ENCODE measurements at regions not wholly inside any gene's neighbourhood (a gene's known extent, or its start where the extent isn't known, plus 50 kb on each side); places are given as distances from the start of the nearest gene placed in this dataset.

DNA sequence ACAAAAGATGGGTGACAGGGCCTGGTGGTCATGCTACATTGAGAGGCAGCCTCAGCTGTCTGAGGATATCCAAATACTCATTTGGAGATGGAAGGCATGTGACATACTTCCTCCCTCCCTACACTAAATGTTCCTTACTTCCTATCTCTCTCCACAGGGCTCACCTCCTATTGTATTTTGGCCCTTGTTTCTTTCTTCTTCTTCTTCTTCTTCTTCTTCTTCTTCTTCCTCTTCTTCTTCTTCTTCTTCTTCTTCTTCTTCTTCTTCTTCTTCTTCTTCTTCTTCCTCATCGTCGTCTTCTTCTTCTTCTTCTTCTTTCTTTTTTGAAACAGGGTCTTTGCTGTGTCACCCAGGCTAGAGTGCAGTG, 71.8 kb upstream of the POMP start:
- ATAC-seq, result no peak
- H3K4me3 ChIP-seq, result no peak overlapping the region
- peaks cover 0 to 22% (median 0%) of the 10 kb centered on the region in 9 donors for H3K4me1 ChIP-seq
- H3K27me3 ChIP-seq, result peaks cover 0 to 12% (median 3%) of the 10 kb centered on the region in 7 donors
- no peaks in the 10 kb centered on the region for H3K9me3 ChIP-seq
- H3K27ac ChIP-seq, result no peak overlapping the region
- WGBS, 2 donors, result 83 to 100% methylated on average over 2 of the region's 2 CpGs
- intact Hi-C loops (cut with DNase I), result no loop called here
- TF ChIP-seq, protein P1, sequence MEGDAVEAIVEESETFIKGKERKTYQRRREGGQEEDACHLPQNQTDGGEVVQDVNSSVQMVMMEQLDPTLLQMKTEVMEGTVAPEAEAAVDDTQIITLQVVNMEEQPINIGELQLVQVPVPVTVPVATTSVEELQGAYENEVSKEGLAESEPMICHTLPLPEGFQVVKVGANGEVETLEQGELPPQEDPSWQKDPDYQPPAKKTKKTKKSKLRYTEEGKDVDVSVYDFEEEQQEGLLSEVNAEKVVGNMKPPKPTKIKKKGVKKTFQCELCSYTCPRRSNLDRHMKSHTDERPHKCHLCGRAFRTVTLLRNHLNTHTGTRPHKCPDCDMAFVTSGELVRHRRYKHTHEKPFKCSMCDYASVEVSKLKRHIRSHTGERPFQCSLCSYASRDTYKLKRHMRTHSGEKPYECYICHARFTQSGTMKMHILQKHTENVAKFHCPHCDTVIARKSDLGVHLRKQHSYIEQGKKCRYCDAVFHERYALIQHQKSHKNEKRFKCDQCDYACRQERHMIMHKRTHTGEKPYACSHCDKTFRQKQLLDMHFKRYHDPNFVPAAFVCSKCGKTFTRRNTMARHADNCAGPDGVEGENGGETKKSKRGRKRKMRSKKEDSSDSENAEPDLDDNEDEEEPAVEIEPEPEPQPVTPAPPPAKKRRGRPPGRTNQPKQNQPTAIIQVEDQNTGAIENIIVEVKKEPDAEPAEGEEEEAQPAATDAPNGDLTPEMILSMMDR (IDR thresholded peaks at IDR 0.05), result no peak
- no peak for DNase-seq
- no peaks in the 10 kb centered on the region for H3K36me3 ChIP-seq

DNA sequence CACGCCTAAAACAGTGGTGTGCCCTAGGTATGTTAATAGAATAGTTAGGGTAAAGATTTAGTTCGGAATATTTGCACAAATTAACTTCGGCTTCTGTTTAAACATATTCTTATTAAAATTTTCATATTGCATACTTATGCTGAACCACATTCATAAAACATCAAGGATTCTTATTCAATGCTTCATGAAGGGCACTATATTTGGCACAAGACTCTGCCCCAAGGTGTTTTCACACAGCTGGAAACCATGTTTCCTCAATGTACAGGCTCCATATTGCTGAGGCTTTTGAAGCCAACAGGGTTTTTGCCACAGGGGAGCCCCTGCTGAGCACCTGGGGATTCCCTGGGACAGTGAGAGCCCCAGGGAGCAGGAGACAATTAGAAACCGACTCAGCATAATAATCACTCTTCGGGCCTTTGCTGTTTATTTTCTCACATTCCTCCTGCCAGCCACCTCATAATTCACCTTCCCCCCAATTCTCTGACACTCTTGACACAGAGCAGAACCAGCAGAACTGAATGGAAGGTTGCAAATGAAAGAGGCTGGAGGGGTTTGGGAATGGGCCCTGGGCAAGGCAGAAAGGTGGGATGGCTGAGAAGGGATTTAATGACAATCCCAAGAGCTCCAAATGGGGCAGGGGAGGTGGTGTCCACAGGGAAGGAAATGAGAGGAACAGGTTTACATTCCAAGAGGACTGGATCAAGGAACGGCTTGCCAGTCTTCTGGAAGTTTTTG, 72.3 kb upstream of the POMP start:
- Histone ChIP-seq H3K4me3 (no peak overlapping the region), H3K27ac (no peak overlapping the region), H3K4me1 (peaks cover 0 to 24% (median 0%) of the 10 kb centered on the region in 9 donors), H3K9me3 (no peaks in the 10 kb centered on the region), H3K36me3 (no peaks in the 10 kb centered on the region), H3K27me3 (peaks cover 0 to 12% (median 3%) of the 10 kb centered on the region in 7 donors)
- no peak for DNase-seq
- ATAC-seq, result no peak
- intact Hi-C loops (cut with DNase I), result no loop called here
- TF ChIP-seq, protein P1 (IDR thresholded peaks at IDR 0.05), result no peak
- WGBS, 2 donors, result 75 to 86% methylated on average over 6 of the region's 6 CpGs

DNA sequence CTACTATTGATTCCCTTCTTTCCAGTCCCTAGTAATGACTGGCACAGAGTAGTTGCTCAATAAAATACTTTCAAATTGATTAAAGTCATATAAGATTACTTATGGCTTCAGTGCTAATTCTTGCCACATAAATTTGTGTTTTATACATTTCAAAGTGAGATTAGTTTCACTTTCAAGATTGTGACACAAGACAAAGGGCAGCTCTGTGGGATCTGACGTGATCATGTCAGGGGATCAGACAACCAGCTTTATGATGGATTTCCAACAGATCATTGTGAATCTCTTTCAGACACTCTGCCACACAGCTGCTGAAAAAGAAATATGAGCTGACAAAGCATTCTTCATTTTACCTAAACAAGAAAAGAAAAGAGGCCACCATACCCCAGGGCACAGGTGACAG, 73.4 kb upstream of the POMP start:
- H3K4me1 ChIP-seq, result peaks cover 0 to 24% (median 0%) of the 10 kb centered on the region in 9 donors
- no peak overlapping the region for H3K4me3 ChIP-seq
- no peaks in the 10 kb centered on the region for H3K9me3 ChIP-seq
- DNase-seq (no peak), ATAC-seq (no peak)
- peaks cover 0 to 10% (median 3%) of the 10 kb centered on the region in 7 donors for H3K27me3 ChIP-seq
- TF ChIP-seq, protein P1 (IDR thresholded peaks at IDR 0.05), result no peak
- no peak overlapping the region for H3K27ac ChIP-seq
- H3K36me3 ChIP-seq, result no peaks in the 10 kb centered on the region
- 80 to 85% methylated on average over 1 of the region's 1 CpG for WGBS, 2 donors
- intact Hi-C loops (cut with DNase I), result no loop called here

DNA sequence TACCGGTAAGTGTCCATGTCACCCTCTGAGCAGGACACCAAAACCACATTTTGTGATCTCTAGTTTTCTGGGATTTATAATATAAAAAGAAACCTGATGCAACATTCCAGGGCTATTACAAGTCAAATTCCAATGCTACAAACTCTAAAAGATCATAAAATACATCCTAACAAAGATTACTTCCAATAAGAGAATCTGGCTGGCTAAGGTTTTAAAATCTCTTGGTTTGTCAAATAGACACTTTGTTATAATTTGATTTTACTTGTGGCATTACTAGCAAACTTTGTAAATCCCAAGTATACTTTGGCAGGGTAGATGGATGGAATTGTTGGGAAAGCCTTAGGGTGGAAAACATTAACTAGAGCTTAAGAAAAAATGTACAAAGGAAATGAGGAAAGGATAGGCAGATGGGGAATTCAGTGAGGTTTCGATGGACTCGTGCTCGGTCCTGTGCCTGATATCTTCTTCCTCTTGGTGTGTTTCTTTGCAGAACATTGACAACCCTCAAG, 74.0 kb upstream of the POMP start:
- TF ChIP-seq, protein P1 (IDR thresholded peaks at IDR 0.05), result no peak
- Histone ChIP-seq H3K4me3 (no peak overlapping the region), H3K36me3 (no peaks in the 10 kb centered on the region), H3K4me1 (peaks cover 0 to 24% (median 0%) of the 10 kb centered on the region in 9 donors), H3K27ac (no peak overlapping the region), H3K27me3 (peaks cover 0 to 7% (median 3%) of the 10 kb centered on the region in 7 donors), H3K9me3 (no peaks in the 10 kb centered on the region)
- WGBS, 2 donors, result 61 to 65% methylated on average over 4 of the region's 4 CpGs
- intact Hi-C loops (cut with DNase I), result no loop called here
- DNase-seq (no peak), ATAC-seq (no peak)
